Calu3 (cell line): ENCODE measurements at regions not wholly inside any gene's neighbourhood (a gene's known extent, or its start where the extent isn't known, plus 50 kb on each side); places are given as distances from the start of the nearest gene placed in this dataset.

Experiments
- BruUV-seq: library from RNA; stranded (reverse); fragments of 400-500 nt; replicated peaks from 2 replicates; lab custom pipeline; 2021; lab: Mats Ljungman, UMichigan
- CTCF ChIA-PET: fragments of 300-600 bp; sonication (Branson Sonifier 250); formaldehyde crosslinking; loops from one replicate; lab custom pipeline; 2022; ENCODE audit warnings: antibody characterized with exemption; lab: Charles Lee
- DNase-seq: peaks from one replicate; pipeline ENCODE4 v3.0.0; 2022
- H3K27ac Mint-ChIP-seq: one replicate; pipeline ENCODE4 v1.8.0; 2022; ENCODE audit warnings: mixed read lengths; ENCODE audit not compliant: unreplicated experiment
- H3K27me3 Mint-ChIP-seq: one replicate; pipeline ENCODE4 v1.8.0; 2022; ENCODE audit warnings: mixed read lengths; ENCODE audit not compliant: unreplicated experiment
- H3K36me3 Mint-ChIP-seq: one replicate; pipeline ENCODE4 v1.8.0; 2022; ENCODE audit warnings: mild to moderate bottlenecking, moderate library complexity, mixed read lengths; ENCODE audit not compliant: insufficient read depth, unreplicated experiment
- H3K4me1 Mint-ChIP-seq: one replicate; pipeline ENCODE4 v1.8.0; 2022; ENCODE audit warnings: mild to moderate bottlenecking, low read depth, mixed read lengths; ENCODE audit not compliant: unreplicated experiment
- H3K4me3 Mint-ChIP-seq: one replicate; pipeline ENCODE4 v1.8.0; 2022; ENCODE audit warnings: mild to moderate bottlenecking, low read depth, moderate library complexity, mixed read lengths; ENCODE audit not compliant: unreplicated experiment
- H3K9me3 Mint-ChIP-seq: one replicate; pipeline ENCODE4 v1.8.0; 2022; ENCODE audit warnings: low read depth, mixed read lengths; ENCODE audit not compliant: unreplicated experiment
- CTCF ChIP-seq: fragments of 200-600 bp; IDR thresholded peaks from one replicate; pipeline ENCODE4 v1.8.0; 2022; ENCODE audit warnings: antibody characterized with exemption; ENCODE audit not compliant: unreplicated experiment
- intact Hi-C: fragments of 100-400 bp; cut with micrococcal nuclease; formaldehyde crosslinking; loops from one replicate; pipeline ENCODE4 v1.10.0; 2022; ENCODE audit not compliant: unreplicated experiment

- DNase-seq: no peak
- intact Hi-C loops: no loop called here
- no peak overlapping the region for H3K4me3 Mint-ChIP-seq
- H3K36me3 Mint-ChIP-seq: no peaks in the 10 kb centered on the region
- no peaks in the 10 kb centered on the region for H3K4me1 Mint-ChIP-seq
- no peaks in the 10 kb centered on the region for H3K9me3 Mint-ChIP-seq
- H3K27ac Mint-ChIP-seq: no peak overlapping the region
- TF ChIP-seq CTCF: no peak
- H3K27me3 Mint-ChIP-seq: no peaks in the 10 kb centered on the region
- CTCF ChIA-PET: interaction anchor here (0.9 to 1.0 kb wide), 2 partner anchors 10 to 1096 kb away, joined by 3 to 4 read pairs; no protein-coding TSS in a partner anchor
- BruUV-seq: no TSS peak
These were observed 70.7 kb upstream of the MAN2A1 start for GRCh38 chr5:109619021-109619460.

- no peaks in the 10 kb centered on the region for H3K4me1 Mint-ChIP-seq
- DNase-seq: no peak
- no peak overlapping the region for H3K4me3 Mint-ChIP-seq
- CTCF ChIA-PET: no interaction called here
- BruUV-seq: no TSS peak
- TF ChIP-seq CTCF: no peak
- H3K9me3 Mint-ChIP-seq: peaks cover 2% of the 10 kb centered on the region
- H3K36me3 Mint-ChIP-seq: no peaks in the 10 kb centered on the region
- H3K27me3 Mint-ChIP-seq: no peaks in the 10 kb centered on the region
- H3K27ac Mint-ChIP-seq: no peak overlapping the region
- intact Hi-C loops: no loop called here
These were observed 74.7 kb upstream of the MAN2A1 start for GRCh38 chr5:109614981-109615380.

GRCh38 chr5:109614301-109614700, 75.4 kb upstream of the MAN2A1 start:
- CTCF ChIA-PET: no interaction called here
- no TSS peak for BruUV-seq
- Mint-ChIP-seq H3K36me3 (no peaks in the 10 kb centered on the region), H3K4me1 (no peaks in the 10 kb centered on the region), H3K4me3 (no peak overlapping the region), H3K9me3 (peaks cover 2% of the 10 kb centered on the region), H3K27ac (no peak overlapping the region), H3K27me3 (no peaks in the 10 kb centered on the region)
- no peak for TF ChIP-seq CTCF
- intact Hi-C loops: no loop called here
- DNase-seq: no peak

DNA sequence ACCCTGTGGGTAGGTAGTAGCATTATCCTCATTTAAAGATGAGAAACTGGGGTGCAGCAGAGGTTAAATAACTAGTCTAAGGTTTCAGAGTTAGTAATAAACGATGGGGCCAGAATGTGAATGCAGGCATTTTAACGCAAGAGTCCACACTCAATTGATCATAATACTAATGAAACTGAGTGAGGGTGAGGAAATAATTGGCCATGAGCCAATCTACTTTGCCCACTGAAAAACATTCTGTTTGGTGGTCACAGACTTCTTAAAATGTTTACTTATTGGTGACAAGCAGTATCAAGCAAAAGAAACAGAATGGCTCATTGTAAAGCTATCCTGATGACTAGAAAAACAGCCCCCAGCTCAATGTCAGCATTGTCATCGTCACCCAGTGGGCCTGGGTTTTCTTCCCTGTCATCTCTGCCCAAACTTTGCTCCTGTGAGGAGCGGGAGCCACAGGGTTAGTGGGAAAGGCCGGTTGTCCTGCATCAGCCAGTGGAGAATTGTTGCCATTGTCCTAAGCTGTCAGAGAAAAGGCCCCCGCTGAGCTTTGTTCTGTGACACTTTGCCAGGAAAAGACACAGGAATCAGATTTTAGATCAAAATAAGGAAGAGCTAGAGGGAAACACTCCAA, 77.3 kb upstream of the MAN2A1 start:
- intact Hi-C loops: no loop called here
- CTCF ChIA-PET: no interaction called here
- no peak for TF ChIP-seq CTCF
- Mint-ChIP-seq H3K9me3 (peaks cover 2% of the 10 kb centered on the region), H3K4me1 (no peaks in the 10 kb centered on the region), H3K4me3 (no peak overlapping the region), H3K27me3 (no peaks in the 10 kb centered on the region), H3K36me3 (no peaks in the 10 kb centered on the region), H3K27ac (no peak overlapping the region)
- no peak for DNase-seq
- BruUV-seq: no TSS peak
